Hepatocyte (in vitro differentiated cells): ENCODE measurements at regions not wholly inside any gene's neighbourhood (a gene's known extent, or its start where the extent isn't known, plus 50 kb on each side); places are given as distances from the start of the nearest gene placed in this dataset.

Source experiments
- DNase-seq: peaks from one replicate; pipeline ENCODE4 v3.0.0-alpha.2; 2016; ENCODE audit warnings: low spot score
- H2AFZ ChIP-seq: fragments of 200-600 bp; sonication (generic); 2 replicates; pipeline ENCODE4 v1.6.0; 2016; ENCODE audit warnings: antibody characterized with exemption, mild to moderate bottlenecking
- H3K27ac ChIP-seq: fragments of 200-600 bp; sonication (generic); 2 replicates; pipeline ENCODE4 v1.5.1; 2016; ENCODE audit warnings: mild to moderate bottlenecking
- H3K27me3 ChIP-seq: fragments of 200-600 bp; sonication (generic); 2 replicates; pipeline ENCODE4 v1.6.1; 2016
- H3K36me3 ChIP-seq: fragments of 200-600 bp; sonication (generic); replicated peaks from 2 replicates; pipeline ENCODE4 v1.5.1; 2016; ENCODE audit warnings: low read depth; ENCODE audit not compliant: insufficient read depth
- H3K4me1 ChIP-seq: fragments of 200-600 bp; sonication (generic); 2 replicates; pipeline ENCODE4 v1.5.1; 2016; ENCODE audit warnings: mild to moderate bottlenecking, moderate library complexity; ENCODE audit not compliant: insufficient read depth
- H3K4me2 ChIP-seq: fragments of 200-600 bp; sonication (generic); 2 replicates; pipeline ENCODE4 v1.6.0; 2016
- H3K4me3 ChIP-seq: fragments of 200-600 bp; sonication (generic); 2 replicates; pipeline ENCODE4 v1.5.1; 2016; ENCODE audit warnings: mild to moderate bottlenecking
- H3K79me2 ChIP-seq: fragments of 200-600 bp; sonication (generic); 2 replicates; pipeline ENCODE4 v1.6.0; 2017; ENCODE audit warnings: mild to moderate bottlenecking
- H3K9me2 ChIP-seq: fragments of 200-600 bp; sonication (generic); replicated peaks from 2 replicates; pipeline ENCODE4 v1.6.0; 2017; ENCODE audit warnings: mild to moderate bottlenecking; ENCODE audit not compliant: insufficient read depth
- H3K9me3 ChIP-seq: fragments of 200-600 bp; sonication (generic); 2 replicates; pipeline ENCODE4 v1.5.1; 2016; ENCODE audit warnings: low read depth, mild to moderate bottlenecking
- H4K20me1 ChIP-seq: fragments of 200-600 bp; sonication (generic); 2 replicates; pipeline ENCODE4 v1.6.0; 2016; ENCODE audit warnings: mild to moderate bottlenecking; ENCODE audit not compliant: insufficient read depth, poor library complexity, severe bottlenecking
- EZH2 ChIP-seq: fragments of 200-600 bp; sonication (generic); IDR thresholded peaks from 2 replicates; pipeline ENCODE4 v1.6.1; 2016; ENCODE audit warnings: antibody characterized with exemption, mild to moderate bottlenecking, borderline replicate concordance
- EZH2phosphoT487 ChIP-seq: fragments of 200-600 bp; sonication (generic); IDR thresholded peaks from one replicate; pipeline ENCODE4 v1.6.1; 2018; ENCODE audit warnings: antibody characterized with exemption, mild to moderate bottlenecking, low read depth, moderate library complexity; ENCODE audit not compliant: unreplicated experiment, severe bottlenecking
- WGBS: methylation state at CpG from one replicate; pipeline ENCODE4 v1.1.6; 2016; ENCODE audit warnings: low lambda C conversion rate; ENCODE audit errors: missing lambda C conversion rate; 5-methylcytosine and 5-hydroxymethylcytosine counted together
- TF ChIP-seq, protein P1 (sequence below): fragments of 200-600 bp; sonication (generic); IDR thresholded peaks from 2 replicates; pipeline ENCODE4 v1.5.1; 2016; ENCODE audit warnings: antibody characterized with exemption, mild to moderate bottlenecking; ENCODE audit not compliant: poor library complexity

DNA sequence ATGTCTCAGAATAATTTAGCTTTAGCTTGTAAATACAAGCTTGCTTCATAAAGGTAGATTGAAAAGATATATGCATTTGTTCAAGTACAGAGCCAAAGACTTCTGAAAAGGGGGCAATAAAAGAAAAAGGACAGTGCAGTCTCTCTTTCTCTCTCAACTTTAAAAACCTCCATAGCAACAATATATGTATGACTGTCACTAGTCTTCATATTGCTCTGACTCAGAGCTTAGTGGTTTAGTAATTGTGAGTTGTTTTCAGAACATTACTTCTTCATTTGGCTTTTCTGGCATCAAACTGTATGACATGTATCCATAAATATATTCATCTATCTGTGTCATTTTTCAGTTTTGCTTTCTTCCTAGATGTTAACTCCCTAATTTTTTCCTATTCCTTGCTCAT lies 194.6 kb upstream of the KIF2A start:
- no peak for DNase-seq
- no peak overlapping the region for H3K4me2 ChIP-seq
- H2AFZ ChIP-seq: no peak overlapping the region
- no peak overlapping the region for H3K27ac ChIP-seq
- H3K9me3 ChIP-seq: no peaks in the 10 kb centered on the region
- H3K9me2 ChIP-seq: no peaks in the 10 kb centered on the region
- no peaks in the 10 kb centered on the region for H3K4me1 ChIP-seq
- peaks cover 3% of the 10 kb centered on the region for H3K27me3 ChIP-seq
- TF ChIP-seq, protein P1, sequence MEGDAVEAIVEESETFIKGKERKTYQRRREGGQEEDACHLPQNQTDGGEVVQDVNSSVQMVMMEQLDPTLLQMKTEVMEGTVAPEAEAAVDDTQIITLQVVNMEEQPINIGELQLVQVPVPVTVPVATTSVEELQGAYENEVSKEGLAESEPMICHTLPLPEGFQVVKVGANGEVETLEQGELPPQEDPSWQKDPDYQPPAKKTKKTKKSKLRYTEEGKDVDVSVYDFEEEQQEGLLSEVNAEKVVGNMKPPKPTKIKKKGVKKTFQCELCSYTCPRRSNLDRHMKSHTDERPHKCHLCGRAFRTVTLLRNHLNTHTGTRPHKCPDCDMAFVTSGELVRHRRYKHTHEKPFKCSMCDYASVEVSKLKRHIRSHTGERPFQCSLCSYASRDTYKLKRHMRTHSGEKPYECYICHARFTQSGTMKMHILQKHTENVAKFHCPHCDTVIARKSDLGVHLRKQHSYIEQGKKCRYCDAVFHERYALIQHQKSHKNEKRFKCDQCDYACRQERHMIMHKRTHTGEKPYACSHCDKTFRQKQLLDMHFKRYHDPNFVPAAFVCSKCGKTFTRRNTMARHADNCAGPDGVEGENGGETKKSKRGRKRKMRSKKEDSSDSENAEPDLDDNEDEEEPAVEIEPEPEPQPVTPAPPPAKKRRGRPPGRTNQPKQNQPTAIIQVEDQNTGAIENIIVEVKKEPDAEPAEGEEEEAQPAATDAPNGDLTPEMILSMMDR: no peak
- no peak for TF ChIP-seq EZH2
- TF ChIP-seq EZH2phosphoT487: no peak
- H3K4me3 ChIP-seq: no peak overlapping the region
- H4K20me1 ChIP-seq: no peaks in the 10 kb centered on the region
- no peaks in the 10 kb centered on the region for H3K36me3 ChIP-seq
- H3K79me2 ChIP-seq: no peaks in the 10 kb centered on the region

DNA sequence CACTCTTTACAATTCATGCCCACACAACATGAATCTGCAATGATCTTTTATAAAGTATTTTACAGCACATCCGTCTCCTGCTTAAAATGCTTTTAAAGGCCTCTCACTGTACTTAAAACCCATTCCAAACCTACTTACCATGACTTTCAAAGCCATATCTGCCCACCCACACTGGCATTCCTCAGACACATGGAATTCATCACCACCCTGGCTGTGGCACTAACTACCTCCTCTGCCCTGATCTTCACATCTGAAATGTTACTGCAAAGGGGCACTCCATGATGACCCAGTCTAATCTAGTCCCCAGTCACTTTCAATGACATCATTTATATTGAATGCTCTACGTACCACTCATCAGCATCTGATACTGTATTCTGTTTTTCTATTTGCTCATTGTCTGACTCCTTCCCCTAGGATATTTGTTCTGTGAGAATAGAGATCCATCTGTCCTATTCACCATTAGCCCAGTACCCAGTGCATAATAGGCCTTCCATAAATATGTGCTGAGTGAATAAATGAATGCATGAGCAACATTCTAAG lies 193.2 kb upstream of the KIF2A start:
- DNase-seq: no peak
- TF ChIP-seq EZH2phosphoT487: no peak
- H3K27me3 ChIP-seq: peaks cover 3% of the 10 kb centered on the region
- H3K36me3 ChIP-seq: no peaks in the 10 kb centered on the region
- H3K9me3 ChIP-seq: no peaks in the 10 kb centered on the region
- no peak overlapping the region for H2AFZ ChIP-seq
- H3K9me2 ChIP-seq: no peaks in the 10 kb centered on the region
- H3K4me3 ChIP-seq: no peak overlapping the region
- no peaks in the 10 kb centered on the region for H3K4me1 ChIP-seq
- H3K79me2 ChIP-seq: no peaks in the 10 kb centered on the region
- peak overlapping the region; percentile 12 for H3K27ac ChIP-seq
- H3K4me2 ChIP-seq: no peak overlapping the region
- H4K20me1 ChIP-seq: no peaks in the 10 kb centered on the region
- 50% methylated on average over 2 of the region's 2 CpGs for WGBS

DNA sequence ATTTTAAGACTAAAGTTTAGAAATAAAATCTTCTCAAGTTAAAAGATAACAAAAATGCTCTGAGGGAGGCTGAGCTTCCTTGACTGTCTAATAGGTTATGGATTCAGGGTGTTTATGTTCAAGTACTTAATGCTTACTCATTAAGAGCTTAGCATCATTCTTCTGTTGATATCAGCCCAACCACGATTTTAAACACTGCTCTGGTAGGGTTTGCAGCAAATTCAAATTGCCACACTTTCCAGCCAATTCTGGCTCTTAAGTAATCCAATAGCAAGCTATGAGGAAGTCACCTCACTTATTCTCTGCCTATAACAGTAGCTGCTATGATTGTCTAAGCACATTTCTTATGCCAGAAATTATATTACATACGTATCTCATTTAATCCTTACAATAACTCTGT lies 191.0 kb upstream of the KIF2A start:
- WGBS: 57% methylated on average over 2 of the region's 2 CpGs
- Histone ChIP-seq H3K4me3 (no peak overlapping the region), H3K9me2 (no peaks in the 10 kb centered on the region), H3K4me2 (no peak overlapping the region), H3K4me1 (no peaks in the 10 kb centered on the region), H3K27me3 (peaks cover 3% of the 10 kb centered on the region), H4K20me1 (no peaks in the 10 kb centered on the region), H3K36me3 (no peaks in the 10 kb centered on the region), H3K79me2 (no peaks in the 10 kb centered on the region), H2AFZ (no peak overlapping the region), H3K27ac (no peak overlapping the region), H3K9me3 (no peaks in the 10 kb centered on the region)
- DNase-seq: no peak
- TF ChIP-seq, protein P1: no peak
- no peak for TF ChIP-seq EZH2phosphoT487
- no peak for TF ChIP-seq EZH2

DNA sequence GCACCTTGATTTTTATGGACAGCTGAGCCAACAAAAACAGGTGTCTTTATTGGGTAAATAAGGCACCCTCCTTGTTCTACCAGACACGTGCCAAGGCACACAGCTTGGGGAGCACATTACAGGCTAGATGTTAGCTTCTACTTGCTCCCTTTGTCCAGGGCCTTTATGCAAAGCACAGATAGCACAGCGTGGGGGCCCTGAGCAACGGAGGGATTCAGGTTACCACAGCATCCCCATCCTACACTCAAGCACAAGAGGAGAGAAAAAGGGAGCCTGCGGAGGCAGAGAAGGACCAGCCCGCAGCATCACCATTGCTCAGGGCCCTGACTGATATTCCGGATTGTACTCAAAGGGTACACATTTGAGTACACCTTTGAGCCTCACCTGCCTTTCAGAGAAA lies 181.7 kb upstream of the KIF2A start:
- DNase-seq: no peak
- H2AFZ ChIP-seq: no peak overlapping the region
- 77% methylated on average over 6 of the region's 6 CpGs for WGBS

More for the DNA sequence above, 181.7 kb upstream of the KIF2A start:
- Histone ChIP-seq H3K27me3 (no peaks in the 10 kb centered on the region), H3K4me2 (no peak overlapping the region), H3K4me1 (no peaks in the 10 kb centered on the region), H3K27ac (no peak overlapping the region), H3K79me2 (no peaks in the 10 kb centered on the region), H3K4me3 (no peak overlapping the region), H4K20me1 (no peaks in the 10 kb centered on the region), H3K36me3 (no peaks in the 10 kb centered on the region), H3K9me3 (no peaks in the 10 kb centered on the region), H3K9me2 (no peaks in the 10 kb centered on the region)
- TF ChIP-seq EZH2phosphoT487 (no peak), EZH2 (no peak)
- TF ChIP-seq, protein P1: no peak
